SK-N-SH (cell line): ENCODE measurements at regions not wholly inside any gene's neighbourhood (a gene's known extent, or its start where the extent isn't known, plus 50 kb on each side); places are given as distances from the start of the nearest gene placed in this dataset.

Source experiments
- CTCF ChIA-PET: fragments of 300-600, 350-600 bp; formaldehyde crosslinking; extraction: SDS; loops from one replicate; lab custom pipeline; 2021; lab: Yijun Ruan, JAX
- POLR2A ChIA-PET: fragments of 350-600 bp; sonication (Branson Sonifier 250); formaldehyde crosslinking; extraction: SDS; loops from one replicate; lab custom pipeline; 2020; ENCODE audit warnings: antibody characterized with exemption, inconsistent platforms; lab: Yijun Ruan, JAX
- DNase-seq: peaks from one replicate; pipeline ENCODE4 v3.0.0; 2012
- H2AFZ ChIP-seq: fragments of 200-600 bp; sonication (generic); 2 replicates; pipeline ENCODE4 v1.8.1; 2016; ENCODE audit warnings: antibody characterized with exemption, mild to moderate bottlenecking, low read depth
- H3F3A ChIP-seq: fragments of 200-600 bp; sonication (generic); replicated peaks from 2 replicates; pipeline ENCODE3; 2016; ENCODE audit warnings: antibody characterized with exemption, mild to moderate bottlenecking; ENCODE audit not compliant: insufficient read depth
- H3K27ac ChIP-seq, 2 experiments: fragments of 200-500 bp in 1 of 2; fragments of 200-600 bp in 1 of 2; sonication (Bioruptor generic) in 1 of 2; sonication (generic), shearing (Covaris generic) in 1 of 2; 2 replicates each; pipeline versions ENCODE4 v1.5.1 to v1.6.1; 2014 to 2016; ENCODE audit warnings: low read depth in 2 of 2, inconsistent platforms in 1 of 2, low read length in 1 of 2, mild to moderate bottlenecking in 1 of 2, mixed read lengths in 1 of 2
- H3K27me3 ChIP-seq: fragments of 200-600 bp; sonication (generic), shearing (Covaris generic); 2 replicates; pipeline ENCODE4 v1.6.1; 2016; ENCODE audit warnings: mixed run types; ENCODE audit not compliant: insufficient read depth
- H3K36me3 ChIP-seq, 2 experiments: fragments of 200-500 bp in 1 of 2; fragments of 200-600 bp in 1 of 2; sonication (Bioruptor generic) in 1 of 2; sonication (generic) in 1 of 2; replicated peaks in 1 of 2; 2 replicates each; pipeline versions ENCODE3 to v1.5.1; 2014 to 2016; ENCODE audit warnings: low read length in 1 of 2, mild to moderate bottlenecking in 1 of 2; ENCODE audit not compliant: insufficient read depth in 2 of 2, control insufficient read depth in 1 of 2
- H3K4me1 ChIP-seq, 2 experiments: fragments of 200-500 bp in 1 of 2; fragments of 200-600 bp in 1 of 2; sonication (Bioruptor generic) in 1 of 2; sonication (generic), shearing (Covaris generic) in 1 of 2; 2 replicates each; pipeline versions ENCODE4 v1.5.1 to v1.6.1; 2014 to 2016; ENCODE audit warnings: low read depth in 1 of 2, low read length in 1 of 2, mixed run types in 1 of 2; ENCODE audit not compliant: insufficient read depth in 2 of 2, control insufficient read depth in 1 of 2
- H3K4me2 ChIP-seq: fragments of 200-600 bp; sonication (generic), shearing (Covaris generic); 2 replicates; pipeline ENCODE4 v1.6.1; 2017; ENCODE audit warnings: mixed run types
- H3K4me3 ChIP-seq, 2 experiments: fragments of 200-500 bp in 1 of 2; fragments of 200-600 bp in 1 of 2; sonication (Bioruptor generic) in 1 of 2; sonication (generic), shearing (Covaris generic) in 1 of 2; 2 replicates each; pipeline versions ENCODE4 v1.5.1 to v1.8.1; 2014 to 2016; ENCODE audit warnings: low read depth in 2 of 2, inconsistent platforms in 1 of 2, low read length in 1 of 2, mild to moderate bottlenecking in 1 of 2, mixed read lengths in 1 of 2, moderate library complexity in 1 of 2
- H3K79me2 ChIP-seq: fragments of 200-600 bp; sonication (generic); 2 replicates; pipeline ENCODE4 v1.8.1; 2017; ENCODE audit warnings: mild to moderate bottlenecking; ENCODE audit not compliant: insufficient read depth
- H3K9ac ChIP-seq: fragments of 200-600 bp; sonication (generic); 2 replicates; pipeline ENCODE4 v1.6.1; 2017; ENCODE audit warnings: mixed run types
- H3K9me2 ChIP-seq: fragments of 200-600 bp; sonication (generic); 2 replicates; pipeline ENCODE4 v1.6.1; 2017; ENCODE audit warnings: mixed run types
- H3K9me3 ChIP-seq: fragments of 200-600 bp; sonication (generic); 2 replicates; pipeline ENCODE4 v1.6.1; 2017; ENCODE audit warnings: mixed run types, mild to moderate bottlenecking, moderate library complexity
- H4K20me1 ChIP-seq: fragments of 200-600 bp; sonication (generic); 2 replicates; pipeline ENCODE4 v1.6.1; 2017; ENCODE audit warnings: mild to moderate bottlenecking, mixed run types; ENCODE audit not compliant: insufficient read depth
- CHD2 ChIP-seq: fragments of 150-350 bp; IDR thresholded peaks from 2 replicates; pipeline ENCODE4 v1.6.1; 2018; ENCODE audit warnings: low read length; ENCODE audit not compliant: partially characterized antibody
- EP300 ChIP-seq, 2 experiments: IDR thresholded peaks; 2 replicates each; pipeline versions ENCODE4 v1.4.0 to v1.6.1; 2012; ENCODE audit warnings: borderline replicate concordance in 1 of 2, low read depth in 1 of 2, low read length in 1 of 2
- FOSL2 ChIP-seq: IDR thresholded peaks from 2 replicates; pipeline ENCODE4 v1.4.0; 2012; ENCODE audit warnings: low read depth, mild to moderate bottlenecking, moderate library complexity, borderline replicate concordance
- FOXJ3 ChIP-seq: sonication (generic); formaldehyde crosslinking; IDR thresholded peaks from 2 replicates; pipeline ENCODE4 v1.5.1; 2020; ENCODE audit warnings: mild to moderate bottlenecking, missing genetic modification reagents
- FOXM1 ChIP-seq: IDR thresholded peaks from 2 replicates; pipeline ENCODE4 v1.4.0; 2012; ENCODE audit warnings: low read depth, mild to moderate bottlenecking
- MAX ChIP-seq: IDR thresholded peaks from 2 replicates; pipeline ENCODE4 v1.4.0; 2012; ENCODE audit warnings: low read depth
- MEF2A ChIP-seq: IDR thresholded peaks from 2 replicates; pipeline ENCODE4 v1.4.0; 2012; ENCODE audit warnings: low read depth, borderline replicate concordance
- MXI1 ChIP-seq: IDR thresholded peaks from 2 replicates; pipeline ENCODE4 v1.6.1; 2012; ENCODE audit warnings: mild to moderate bottlenecking, low read depth, low read length, improper control_type of control experiment
- NFIC ChIP-seq: IDR thresholded peaks from 2 replicates; pipeline ENCODE4 v1.4.0; 2012; ENCODE audit warnings: borderline replicate concordance
- NRF1 ChIP-seq: IDR thresholded peaks from 2 replicates; pipeline ENCODE4 v1.6.1; 2012; ENCODE audit warnings: low read depth, mild to moderate bottlenecking, low read length
- POLR2AphosphoS5 ChIP-seq: IDR thresholded peaks from 2 replicates; pipeline ENCODE4 v1.6.1; 2012; ENCODE audit warnings: low read depth, low read length
- RCOR1 ChIP-seq: fragments of 150-350 bp; IDR thresholded peaks from 2 replicates; pipeline ENCODE4 v1.6.1; 2017; ENCODE audit warnings: antibody characterized with exemption, low read length
- RXRA ChIP-seq: IDR thresholded peaks from 2 replicates; pipeline ENCODE4 v1.4.0; 2012; ENCODE audit warnings: low read depth, mild to moderate bottlenecking, borderline replicate concordance
- SMC3 ChIP-seq: IDR thresholded peaks from 2 replicates; pipeline ENCODE4 v1.6.1; 2012; ENCODE audit warnings: low read depth, low read length, improper control_type of control experiment
- TEAD4 ChIP-seq: IDR thresholded peaks from 2 replicates; pipeline ENCODE4 v1.4.0; 2012; ENCODE audit warnings: mild to moderate bottlenecking, borderline replicate concordance; ENCODE audit not compliant: insufficient read depth
- USF2 ChIP-seq: fragments of 150-350 bp; IDR thresholded peaks from 2 replicates; pipeline ENCODE4 v1.6.1; 2017; ENCODE audit warnings: antibody characterized with exemption, low read length, low read depth, borderline replicate concordance
- YY1 ChIP-seq: IDR thresholded peaks from 2 replicates; pipeline ENCODE4 v1.4.0; 2012; ENCODE audit warnings: low read depth, mild to moderate bottlenecking
- WGBS: methylation state at CpG from one replicate; pipeline ENCODE4 v1.1.6; 2017; ENCODE audit warnings: low lambda C conversion rate; 5-methylcytosine and 5-hydroxymethylcytosine counted together
- TF ChIP-seq, protein P1 (sequence below): fragments of 150-350 bp; IDR thresholded peaks from 2 replicates; pipeline ENCODE4 v1.6.1; 2016; ENCODE audit warnings: mild to moderate bottlenecking, low read depth, low read length
- TF ChIP-seq, protein P2 (sequence below): IDR thresholded peaks from 2 replicates; pipeline ENCODE4 v1.4.0; 2012; ENCODE audit warnings: low read depth, borderline replicate concordance
- TF ChIP-seq, protein P3 (sequence below): IDR thresholded peaks from 2 replicates; pipeline ENCODE4 v1.6.1; 2012; ENCODE audit warnings: mild to moderate bottlenecking, low read depth, low read length, moderate library complexity

- Histone ChIP-seq H3K27ac (no peak overlapping the region), H3K36me3 (no peaks in the 10 kb centered on the region), H3K9me3 (peaks cover 4% of the 10 kb centered on the region; the same call in 1 of the 2 replicates), H4K20me1 (no peaks in the 10 kb centered on the region), H3K4me1 (no peaks in the 10 kb centered on the region), H3K4me2 (no peak overlapping the region), H3K79me2 (no peaks in the 10 kb centered on the region), H3K27me3 (no peaks in the 10 kb centered on the region), H3K9me2 (no peaks in the 10 kb centered on the region), H3K4me3 (no peak overlapping the region), H2AFZ (no peak overlapping the region), H3K9ac (no peak overlapping the region), H3F3A (no peaks in the 10 kb centered on the region)
- ChIA-PET CTCF (interaction anchor here (0.7 to 0.9 kb wide), 2 partner anchors 15 to 31 kb away, joined by 3 to 4 read pairs; no protein-coding TSS in a partner anchor), POLR2A (no interaction called here)
- no peak for TF ChIP-seq MXI1
- TF ChIP-seq NRF1 = no peak
- no peak for TF ChIP-seq RXRA
- no peak for TF ChIP-seq TEAD4
- TF ChIP-seq, protein P1, sequence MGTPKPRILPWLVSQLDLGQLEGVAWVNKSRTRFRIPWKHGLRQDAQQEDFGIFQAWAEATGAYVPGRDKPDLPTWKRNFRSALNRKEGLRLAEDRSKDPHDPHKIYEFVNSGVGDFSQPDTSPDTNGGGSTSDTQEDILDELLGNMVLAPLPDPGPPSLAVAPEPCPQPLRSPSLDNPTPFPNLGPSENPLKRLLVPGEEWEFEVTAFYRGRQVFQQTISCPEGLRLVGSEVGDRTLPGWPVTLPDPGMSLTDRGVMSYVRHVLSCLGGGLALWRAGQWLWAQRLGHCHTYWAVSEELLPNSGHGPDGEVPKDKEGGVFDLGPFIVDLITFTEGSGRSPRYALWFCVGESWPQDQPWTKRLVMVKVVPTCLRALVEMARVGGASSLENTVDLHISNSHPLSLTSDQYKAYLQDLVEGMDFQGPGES = no peak
- no peak for TF ChIP-seq RCOR1
- no peak for TF ChIP-seq NFIC
- TF ChIP-seq SMC3 = no peak
- DNase-seq = no peak
Measured at GRCh38 chr15:67895237-67895636, 55.4 kb upstream of the RNU6-1 start.

DNA sequence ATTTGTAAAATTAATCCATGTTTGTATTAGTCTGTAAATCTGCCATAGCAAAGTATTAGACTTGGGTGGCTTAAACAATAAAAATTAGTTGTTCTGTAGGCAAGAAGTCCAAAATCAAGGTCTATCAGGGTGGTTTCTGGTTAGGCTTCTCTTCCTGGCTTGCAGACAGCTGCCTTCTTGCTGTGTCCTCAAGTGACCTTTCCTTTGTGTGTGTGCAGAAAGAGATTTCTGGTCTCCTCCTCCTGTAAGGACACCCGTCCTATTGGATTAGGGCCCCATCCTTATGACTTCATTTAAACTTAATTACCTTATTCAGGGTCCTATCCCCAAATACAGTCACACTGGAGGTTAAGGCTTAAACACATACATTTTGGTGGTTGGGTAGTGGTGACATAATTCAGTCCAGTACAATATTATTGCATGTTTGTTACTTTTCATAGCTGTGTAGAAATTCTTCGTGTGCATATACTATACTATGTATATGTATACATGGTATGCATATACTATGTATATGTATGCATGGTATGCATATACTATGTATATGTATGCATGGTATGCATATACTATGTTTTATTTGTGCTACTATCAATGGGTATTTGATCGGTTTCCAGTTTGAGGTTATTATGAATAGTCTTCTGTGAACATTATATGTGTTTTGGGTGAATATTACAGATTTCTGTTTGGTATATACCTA is 57.9 kb upstream of the RNU6-1 start:
- ChIA-PET POLR2A (no interaction called here), CTCF (no interaction called here)
- no peak overlapping the region for H3K4me3 ChIP-seq
- no peaks in the 10 kb centered on the region for H3K9me2 ChIP-seq
- H3K9ac ChIP-seq = no peak overlapping the region
- no peak overlapping the region for H3K4me2 ChIP-seq
- H3K79me2 ChIP-seq = no peaks in the 10 kb centered on the region
- H3F3A ChIP-seq = no peaks in the 10 kb centered on the region
- no peaks in the 10 kb centered on the region for H3K27me3 ChIP-seq
- H4K20me1 ChIP-seq = no peaks in the 10 kb centered on the region
- 75% methylated on average over 3 of the region's 3 CpGs for WGBS
- H3K27ac ChIP-seq = no peak overlapping the region
- H3K9me3 ChIP-seq = peaks cover 4% of the 10 kb centered on the region; the same call in 1 of the 2 replicates
- no peaks in the 10 kb centered on the region for H3K36me3 ChIP-seq
- no peaks in the 10 kb centered on the region for H3K4me1 ChIP-seq
- H2AFZ ChIP-seq = no peak overlapping the region
- DNase-seq = no peak
- TF ChIP-seq POLR2AphosphoS5 = no peak
- TF ChIP-seq MAX = no peak
- TF ChIP-seq USF2 = no peak
- no peak for TF ChIP-seq FOXJ3 (CRISPR knock-in tag)
- TF ChIP-seq TEAD4 = no peak
- TF ChIP-seq, protein P1 = no peak
- TF ChIP-seq, protein P2, sequence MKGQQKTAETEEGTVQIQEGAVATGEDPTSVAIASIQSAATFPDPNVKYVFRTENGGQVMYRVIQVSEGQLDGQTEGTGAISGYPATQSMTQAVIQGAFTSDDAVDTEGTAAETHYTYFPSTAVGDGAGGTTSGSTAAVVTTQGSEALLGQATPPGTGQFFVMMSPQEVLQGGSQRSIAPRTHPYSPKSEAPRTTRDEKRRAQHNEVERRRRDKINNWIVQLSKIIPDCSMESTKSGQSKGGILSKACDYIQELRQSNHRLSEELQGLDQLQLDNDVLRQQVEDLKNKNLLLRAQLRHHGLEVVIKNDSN = no peak
- TF ChIP-seq MEF2A = no peak
- no peak for TF ChIP-seq FOXM1
- TF ChIP-seq FOSL2 = no peak
- no peak for TF ChIP-seq EP300 (IDR thresholded peaks at IDR 0.05; ENCODE audit: borderline replicate concordance in 1 of 2, low read depth in 1 of 2, low read length in 1 of 2)
- TF ChIP-seq CHD2 = no peak
- TF ChIP-seq YY1 = no peak
- TF ChIP-seq, protein P3, sequence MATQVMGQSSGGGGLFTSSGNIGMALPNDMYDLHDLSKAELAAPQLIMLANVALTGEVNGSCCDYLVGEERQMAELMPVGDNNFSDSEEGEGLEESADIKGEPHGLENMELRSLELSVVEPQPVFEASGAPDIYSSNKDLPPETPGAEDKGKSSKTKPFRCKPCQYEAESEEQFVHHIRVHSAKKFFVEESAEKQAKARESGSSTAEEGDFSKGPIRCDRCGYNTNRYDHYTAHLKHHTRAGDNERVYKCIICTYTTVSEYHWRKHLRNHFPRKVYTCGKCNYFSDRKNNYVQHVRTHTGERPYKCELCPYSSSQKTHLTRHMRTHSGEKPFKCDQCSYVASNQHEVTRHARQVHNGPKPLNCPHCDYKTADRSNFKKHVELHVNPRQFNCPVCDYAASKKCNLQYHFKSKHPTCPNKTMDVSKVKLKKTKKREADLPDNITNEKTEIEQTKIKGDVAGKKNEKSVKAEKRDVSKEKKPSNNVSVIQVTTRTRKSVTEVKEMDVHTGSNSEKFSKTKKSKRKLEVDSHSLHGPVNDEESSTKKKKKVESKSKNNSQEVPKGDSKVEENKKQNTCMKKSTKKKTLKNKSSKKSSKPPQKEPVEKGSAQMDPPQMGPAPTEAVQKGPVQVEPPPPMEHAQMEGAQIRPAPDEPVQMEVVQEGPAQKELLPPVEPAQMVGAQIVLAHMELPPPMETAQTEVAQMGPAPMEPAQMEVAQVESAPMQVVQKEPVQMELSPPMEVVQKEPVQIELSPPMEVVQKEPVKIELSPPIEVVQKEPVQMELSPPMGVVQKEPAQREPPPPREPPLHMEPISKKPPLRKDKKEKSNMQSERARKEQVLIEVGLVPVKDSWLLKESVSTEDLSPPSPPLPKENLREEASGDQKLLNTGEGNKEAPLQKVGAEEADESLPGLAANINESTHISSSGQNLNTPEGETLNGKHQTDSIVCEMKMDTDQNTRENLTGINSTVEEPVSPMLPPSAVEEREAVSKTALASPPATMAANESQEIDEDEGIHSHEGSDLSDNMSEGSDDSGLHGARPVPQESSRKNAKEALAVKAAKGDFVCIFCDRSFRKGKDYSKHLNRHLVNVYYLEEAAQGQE = no peak
